SK-N-SH (cell line): ENCODE measurements at regions not wholly inside any gene's neighbourhood (a gene's known extent, or its start where the extent isn't known, plus 50 kb on each side); places are given as distances from the start of the nearest gene placed in this dataset.

Experiments used
- CTCF ChIA-PET: fragments of 300-600, 350-600 bp; formaldehyde crosslinking; extraction: SDS; loops from one replicate; lab custom pipeline; 2021; lab: Yijun Ruan, JAX
- POLR2A ChIA-PET: fragments of 350-600 bp; sonication (Branson Sonifier 250); formaldehyde crosslinking; extraction: SDS; loops from one replicate; lab custom pipeline; 2020; ENCODE audit warnings: antibody characterized with exemption, inconsistent platforms; lab: Yijun Ruan, JAX
- DNase-seq: peaks from one replicate; pipeline ENCODE4 v3.0.0; 2012
- H2AFZ ChIP-seq: fragments of 200-600 bp; sonication (generic); 2 replicates; pipeline ENCODE4 v1.8.1; 2016; ENCODE audit warnings: antibody characterized with exemption, mild to moderate bottlenecking, low read depth
- H3F3A ChIP-seq: fragments of 200-600 bp; sonication (generic); replicated peaks from 2 replicates; pipeline ENCODE3; 2016; ENCODE audit warnings: antibody characterized with exemption, mild to moderate bottlenecking; ENCODE audit not compliant: insufficient read depth
- H3K27ac ChIP-seq, 2 experiments: fragments of 200-500 bp in 1 of 2; fragments of 200-600 bp in 1 of 2; sonication (Bioruptor generic) in 1 of 2; sonication (generic), shearing (Covaris generic) in 1 of 2; 2 replicates each; pipeline versions ENCODE4 v1.5.1 to v1.6.1; 2014 to 2016; ENCODE audit warnings: low read depth in 2 of 2, inconsistent platforms in 1 of 2, low read length in 1 of 2, mild to moderate bottlenecking in 1 of 2, mixed read lengths in 1 of 2
- H3K27me3 ChIP-seq: fragments of 200-600 bp; sonication (generic), shearing (Covaris generic); 2 replicates; pipeline ENCODE4 v1.6.1; 2016; ENCODE audit warnings: mixed run types; ENCODE audit not compliant: insufficient read depth
- H3K36me3 ChIP-seq, 2 experiments: fragments of 200-500 bp in 1 of 2; fragments of 200-600 bp in 1 of 2; sonication (Bioruptor generic) in 1 of 2; sonication (generic) in 1 of 2; replicated peaks in 1 of 2; 2 replicates each; pipeline versions ENCODE3 to v1.5.1; 2014 to 2016; ENCODE audit warnings: low read length in 1 of 2, mild to moderate bottlenecking in 1 of 2; ENCODE audit not compliant: insufficient read depth in 2 of 2, control insufficient read depth in 1 of 2
- H3K4me1 ChIP-seq, 2 experiments: fragments of 200-500 bp in 1 of 2; fragments of 200-600 bp in 1 of 2; sonication (Bioruptor generic) in 1 of 2; sonication (generic), shearing (Covaris generic) in 1 of 2; 2 replicates each; pipeline versions ENCODE4 v1.5.1 to v1.6.1; 2014 to 2016; ENCODE audit warnings: low read depth in 1 of 2, low read length in 1 of 2, mixed run types in 1 of 2; ENCODE audit not compliant: insufficient read depth in 2 of 2, control insufficient read depth in 1 of 2
- H3K4me2 ChIP-seq: fragments of 200-600 bp; sonication (generic), shearing (Covaris generic); 2 replicates; pipeline ENCODE4 v1.6.1; 2017; ENCODE audit warnings: mixed run types
- H3K4me3 ChIP-seq, 2 experiments: fragments of 200-500 bp in 1 of 2; fragments of 200-600 bp in 1 of 2; sonication (Bioruptor generic) in 1 of 2; sonication (generic), shearing (Covaris generic) in 1 of 2; 2 replicates each; pipeline versions ENCODE4 v1.5.1 to v1.8.1; 2014 to 2016; ENCODE audit warnings: low read depth in 2 of 2, inconsistent platforms in 1 of 2, low read length in 1 of 2, mild to moderate bottlenecking in 1 of 2, mixed read lengths in 1 of 2, moderate library complexity in 1 of 2
- H3K79me2 ChIP-seq: fragments of 200-600 bp; sonication (generic); 2 replicates; pipeline ENCODE4 v1.8.1; 2017; ENCODE audit warnings: mild to moderate bottlenecking; ENCODE audit not compliant: insufficient read depth
- H3K9ac ChIP-seq: fragments of 200-600 bp; sonication (generic); 2 replicates; pipeline ENCODE4 v1.6.1; 2017; ENCODE audit warnings: mixed run types
- H3K9me2 ChIP-seq: fragments of 200-600 bp; sonication (generic); 2 replicates; pipeline ENCODE4 v1.6.1; 2017; ENCODE audit warnings: mixed run types
- H3K9me3 ChIP-seq: fragments of 200-600 bp; sonication (generic); 2 replicates; pipeline ENCODE4 v1.6.1; 2017; ENCODE audit warnings: mixed run types, mild to moderate bottlenecking, moderate library complexity
- H4K20me1 ChIP-seq: fragments of 200-600 bp; sonication (generic); 2 replicates; pipeline ENCODE4 v1.6.1; 2017; ENCODE audit warnings: mild to moderate bottlenecking, mixed run types; ENCODE audit not compliant: insufficient read depth
- FOXJ3 ChIP-seq: sonication (generic); formaldehyde crosslinking; IDR thresholded peaks from 2 replicates; pipeline ENCODE4 v1.5.1; 2020; ENCODE audit warnings: mild to moderate bottlenecking, missing genetic modification reagents
- FOXM1 ChIP-seq: IDR thresholded peaks from 2 replicates; pipeline ENCODE4 v1.4.0; 2012; ENCODE audit warnings: low read depth, mild to moderate bottlenecking
- GABPA ChIP-seq: IDR thresholded peaks from 2 replicates; pipeline ENCODE4 v1.4.0; 2012; ENCODE audit warnings: low read depth, mild to moderate bottlenecking
- GATA2 ChIP-seq: sonication (generic); formaldehyde crosslinking; IDR thresholded peaks from 2 replicates; pipeline ENCODE4 v1.5.0; 2020; ENCODE audit warnings: mild to moderate bottlenecking, missing genetic modification reagents
- MEF2A ChIP-seq: IDR thresholded peaks from 2 replicates; pipeline ENCODE4 v1.4.0; 2012; ENCODE audit warnings: low read depth, borderline replicate concordance
- RAD21 ChIP-seq: IDR thresholded peaks from 2 replicates; pipeline ENCODE4 v1.6.1; 2012; ENCODE audit warnings: mild to moderate bottlenecking, low read length
- RXRA ChIP-seq: IDR thresholded peaks from 2 replicates; pipeline ENCODE4 v1.4.0; 2012; ENCODE audit warnings: low read depth, mild to moderate bottlenecking, borderline replicate concordance
- SIN3A ChIP-seq: IDR thresholded peaks from 2 replicates; pipeline ENCODE4 v1.6.1; 2012; ENCODE audit warnings: low read depth, mild to moderate bottlenecking, low read length, moderate library complexity, borderline replicate concordance
- SMC3 ChIP-seq: IDR thresholded peaks from 2 replicates; pipeline ENCODE4 v1.6.1; 2012; ENCODE audit warnings: low read depth, low read length, improper control_type of control experiment
- TAF1 ChIP-seq: IDR thresholded peaks from 2 replicates; pipeline ENCODE4 v1.6.1; 2012; ENCODE audit warnings: low read depth, mild to moderate bottlenecking, low read length, moderate library complexity, borderline replicate concordance
- TCF12 ChIP-seq: IDR thresholded peaks from 2 replicates; pipeline ENCODE4 v1.4.0; 2012
- TEAD4 ChIP-seq: IDR thresholded peaks from 2 replicates; pipeline ENCODE4 v1.4.0; 2012; ENCODE audit warnings: mild to moderate bottlenecking, borderline replicate concordance; ENCODE audit not compliant: insufficient read depth
- WGBS: methylation state at CpG from one replicate; pipeline ENCODE4 v1.1.6; 2017; ENCODE audit warnings: low lambda C conversion rate; 5-methylcytosine and 5-hydroxymethylcytosine counted together
- TF ChIP-seq, protein P1 (sequence below): fragments of 150-350 bp; IDR thresholded peaks from 2 replicates; pipeline ENCODE4 v1.6.1; 2017; ENCODE audit warnings: antibody characterized with exemption, low read length, low read depth, borderline replicate concordance
- TF ChIP-seq, protein P2 (sequence below): IDR thresholded peaks from 2 replicates; pipeline ENCODE4 v1.6.1; 2012; ENCODE audit warnings: mild to moderate bottlenecking, low read depth, low read length, moderate library complexity
- TF ChIP-seq, protein P3 (sequence below): fragments of 150-350 bp; IDR thresholded peaks from 2 replicates; pipeline ENCODE4 v1.6.1; 2016; ENCODE audit warnings: mild to moderate bottlenecking, low read depth, low read length
- TF ChIP-seq, protein P4 (sequence below): fragments of 200-600 bp; sonication (generic); IDR thresholded peaks from 2 replicates; pipeline ENCODE4 v1.6.1; 2017; ENCODE audit warnings: antibody characterized with exemption, mild to moderate bottlenecking, moderate library complexity

DNA sequence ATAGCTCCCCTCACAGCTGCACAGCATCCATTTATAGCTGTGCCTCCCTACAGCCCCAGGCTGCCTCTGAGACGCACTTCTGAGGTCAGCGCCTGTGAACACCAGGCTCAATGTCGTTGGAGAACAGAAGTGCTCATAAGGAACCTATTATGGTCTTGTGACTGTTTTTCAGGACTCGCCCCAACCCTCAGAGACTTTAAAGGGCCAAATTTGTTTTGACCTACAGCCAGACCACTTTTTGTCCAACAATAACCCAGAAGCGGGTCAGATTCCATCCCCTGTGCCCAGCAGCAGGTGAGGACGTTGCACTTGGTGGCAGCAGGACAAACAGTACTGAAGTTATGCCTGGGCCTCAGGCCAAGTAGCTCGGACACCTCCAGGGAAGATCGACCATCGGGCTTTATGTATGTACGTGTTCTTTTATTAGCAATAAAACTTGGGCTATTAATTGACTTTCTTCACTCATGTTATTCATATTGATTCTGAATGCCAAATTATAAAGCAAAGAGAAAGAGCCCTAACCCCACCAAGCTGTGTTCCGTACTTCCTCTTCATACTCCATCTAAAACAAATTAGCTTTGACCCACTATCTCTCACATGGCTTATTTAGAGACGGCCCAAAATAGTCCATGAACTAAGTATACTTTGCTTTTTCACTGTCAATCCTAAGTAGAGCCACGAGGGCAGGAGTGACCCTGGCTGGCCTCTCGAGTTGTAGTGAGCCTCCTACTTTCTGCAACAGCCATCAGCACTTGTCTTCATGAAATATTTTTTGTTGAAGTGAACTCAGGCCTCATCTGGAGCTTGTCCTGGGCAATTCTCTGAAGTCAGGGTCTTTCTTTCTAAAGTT lies 92.3 kb upstream of the PAX6 start (continued):
- TF ChIP-seq, protein P1, sequence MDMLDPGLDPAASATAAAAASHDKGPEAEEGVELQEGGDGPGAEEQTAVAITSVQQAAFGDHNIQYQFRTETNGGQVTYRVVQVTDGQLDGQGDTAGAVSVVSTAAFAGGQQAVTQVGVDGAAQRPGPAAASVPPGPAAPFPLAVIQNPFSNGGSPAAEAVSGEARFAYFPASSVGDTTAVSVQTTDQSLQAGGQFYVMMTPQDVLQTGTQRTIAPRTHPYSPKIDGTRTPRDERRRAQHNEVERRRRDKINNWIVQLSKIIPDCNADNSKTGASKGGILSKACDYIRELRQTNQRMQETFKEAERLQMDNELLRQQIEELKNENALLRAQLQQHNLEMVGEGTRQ = no peak
- no peak for TF ChIP-seq MEF2A

DNA sequence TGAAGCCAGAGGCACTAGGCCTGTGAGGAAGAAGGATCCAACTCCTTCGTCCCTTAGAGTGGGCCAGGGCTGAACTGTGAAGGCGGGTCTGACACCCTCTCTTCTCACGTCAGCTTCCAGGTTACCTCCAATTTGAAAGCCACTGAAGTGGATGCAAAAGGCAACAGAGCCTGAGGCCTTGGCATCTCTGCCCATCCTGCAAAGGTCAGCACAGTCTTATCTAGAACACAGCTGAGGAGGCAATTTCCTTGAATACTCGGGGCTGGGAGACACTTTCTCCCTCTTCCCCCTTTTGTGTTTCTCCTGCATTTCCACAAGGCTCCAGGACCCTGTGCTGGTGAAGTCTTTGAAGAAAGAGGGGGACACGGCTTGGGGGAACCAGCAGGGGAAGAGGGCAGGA lies 91.6 kb upstream of the PAX6 start:
- Histone ChIP-seq H3K79me2 (no peaks in the 10 kb centered on the region), H4K20me1 (no peaks in the 10 kb centered on the region), H3K27ac (no peak overlapping the region), H3F3A (no peaks in the 10 kb centered on the region), H3K9me2 (no peaks in the 10 kb centered on the region), H3K9ac (no peak overlapping the region), H3K27me3 (peaks cover 12% of the 10 kb centered on the region; the same call in 1 of the 2 replicates), H3K9me3 (no peaks in the 10 kb centered on the region), H2AFZ (no peak overlapping the region), H3K4me2 (no peak overlapping the region), H3K4me1 (no peaks in the 10 kb centered on the region), H3K4me3 (no peak overlapping the region), H3K36me3 (no peaks in the 10 kb centered on the region)
- WGBS = 15% methylated on average over 3 of the region's 5 CpGs
- TF ChIP-seq, protein P2, sequence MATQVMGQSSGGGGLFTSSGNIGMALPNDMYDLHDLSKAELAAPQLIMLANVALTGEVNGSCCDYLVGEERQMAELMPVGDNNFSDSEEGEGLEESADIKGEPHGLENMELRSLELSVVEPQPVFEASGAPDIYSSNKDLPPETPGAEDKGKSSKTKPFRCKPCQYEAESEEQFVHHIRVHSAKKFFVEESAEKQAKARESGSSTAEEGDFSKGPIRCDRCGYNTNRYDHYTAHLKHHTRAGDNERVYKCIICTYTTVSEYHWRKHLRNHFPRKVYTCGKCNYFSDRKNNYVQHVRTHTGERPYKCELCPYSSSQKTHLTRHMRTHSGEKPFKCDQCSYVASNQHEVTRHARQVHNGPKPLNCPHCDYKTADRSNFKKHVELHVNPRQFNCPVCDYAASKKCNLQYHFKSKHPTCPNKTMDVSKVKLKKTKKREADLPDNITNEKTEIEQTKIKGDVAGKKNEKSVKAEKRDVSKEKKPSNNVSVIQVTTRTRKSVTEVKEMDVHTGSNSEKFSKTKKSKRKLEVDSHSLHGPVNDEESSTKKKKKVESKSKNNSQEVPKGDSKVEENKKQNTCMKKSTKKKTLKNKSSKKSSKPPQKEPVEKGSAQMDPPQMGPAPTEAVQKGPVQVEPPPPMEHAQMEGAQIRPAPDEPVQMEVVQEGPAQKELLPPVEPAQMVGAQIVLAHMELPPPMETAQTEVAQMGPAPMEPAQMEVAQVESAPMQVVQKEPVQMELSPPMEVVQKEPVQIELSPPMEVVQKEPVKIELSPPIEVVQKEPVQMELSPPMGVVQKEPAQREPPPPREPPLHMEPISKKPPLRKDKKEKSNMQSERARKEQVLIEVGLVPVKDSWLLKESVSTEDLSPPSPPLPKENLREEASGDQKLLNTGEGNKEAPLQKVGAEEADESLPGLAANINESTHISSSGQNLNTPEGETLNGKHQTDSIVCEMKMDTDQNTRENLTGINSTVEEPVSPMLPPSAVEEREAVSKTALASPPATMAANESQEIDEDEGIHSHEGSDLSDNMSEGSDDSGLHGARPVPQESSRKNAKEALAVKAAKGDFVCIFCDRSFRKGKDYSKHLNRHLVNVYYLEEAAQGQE = no peak
- no peak for TF ChIP-seq SMC3
- no peak for TF ChIP-seq TAF1
- TF ChIP-seq TEAD4 = no peak
- TF ChIP-seq TCF12 = no peak
- TF ChIP-seq, protein P3, sequence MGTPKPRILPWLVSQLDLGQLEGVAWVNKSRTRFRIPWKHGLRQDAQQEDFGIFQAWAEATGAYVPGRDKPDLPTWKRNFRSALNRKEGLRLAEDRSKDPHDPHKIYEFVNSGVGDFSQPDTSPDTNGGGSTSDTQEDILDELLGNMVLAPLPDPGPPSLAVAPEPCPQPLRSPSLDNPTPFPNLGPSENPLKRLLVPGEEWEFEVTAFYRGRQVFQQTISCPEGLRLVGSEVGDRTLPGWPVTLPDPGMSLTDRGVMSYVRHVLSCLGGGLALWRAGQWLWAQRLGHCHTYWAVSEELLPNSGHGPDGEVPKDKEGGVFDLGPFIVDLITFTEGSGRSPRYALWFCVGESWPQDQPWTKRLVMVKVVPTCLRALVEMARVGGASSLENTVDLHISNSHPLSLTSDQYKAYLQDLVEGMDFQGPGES = no peak
- TF ChIP-seq SIN3A = no peak
- TF ChIP-seq GATA2 (CRISPR knock-in tag) = no peak
- no peak for TF ChIP-seq RXRA
- no peak for TF ChIP-seq MEF2A
- TF ChIP-seq RAD21 = no peak
- no peak for TF ChIP-seq GABPA
- no peak for TF ChIP-seq FOXJ3 (CRISPR knock-in tag)
- TF ChIP-seq, protein P4, sequence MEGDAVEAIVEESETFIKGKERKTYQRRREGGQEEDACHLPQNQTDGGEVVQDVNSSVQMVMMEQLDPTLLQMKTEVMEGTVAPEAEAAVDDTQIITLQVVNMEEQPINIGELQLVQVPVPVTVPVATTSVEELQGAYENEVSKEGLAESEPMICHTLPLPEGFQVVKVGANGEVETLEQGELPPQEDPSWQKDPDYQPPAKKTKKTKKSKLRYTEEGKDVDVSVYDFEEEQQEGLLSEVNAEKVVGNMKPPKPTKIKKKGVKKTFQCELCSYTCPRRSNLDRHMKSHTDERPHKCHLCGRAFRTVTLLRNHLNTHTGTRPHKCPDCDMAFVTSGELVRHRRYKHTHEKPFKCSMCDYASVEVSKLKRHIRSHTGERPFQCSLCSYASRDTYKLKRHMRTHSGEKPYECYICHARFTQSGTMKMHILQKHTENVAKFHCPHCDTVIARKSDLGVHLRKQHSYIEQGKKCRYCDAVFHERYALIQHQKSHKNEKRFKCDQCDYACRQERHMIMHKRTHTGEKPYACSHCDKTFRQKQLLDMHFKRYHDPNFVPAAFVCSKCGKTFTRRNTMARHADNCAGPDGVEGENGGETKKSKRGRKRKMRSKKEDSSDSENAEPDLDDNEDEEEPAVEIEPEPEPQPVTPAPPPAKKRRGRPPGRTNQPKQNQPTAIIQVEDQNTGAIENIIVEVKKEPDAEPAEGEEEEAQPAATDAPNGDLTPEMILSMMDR = no peak
- no peak for TF ChIP-seq FOXM1
- POLR2A ChIA-PET = no interaction called here
- no peak for DNase-seq
- CTCF ChIA-PET = no interaction called here
